ENCODE measurements at regions not wholly inside any gene's neighbourhood (a gene's known extent, or its start where the extent isn't known, plus 50 kb on each side); places are given as distances from the start of the nearest gene placed in this dataset.

DNA sequence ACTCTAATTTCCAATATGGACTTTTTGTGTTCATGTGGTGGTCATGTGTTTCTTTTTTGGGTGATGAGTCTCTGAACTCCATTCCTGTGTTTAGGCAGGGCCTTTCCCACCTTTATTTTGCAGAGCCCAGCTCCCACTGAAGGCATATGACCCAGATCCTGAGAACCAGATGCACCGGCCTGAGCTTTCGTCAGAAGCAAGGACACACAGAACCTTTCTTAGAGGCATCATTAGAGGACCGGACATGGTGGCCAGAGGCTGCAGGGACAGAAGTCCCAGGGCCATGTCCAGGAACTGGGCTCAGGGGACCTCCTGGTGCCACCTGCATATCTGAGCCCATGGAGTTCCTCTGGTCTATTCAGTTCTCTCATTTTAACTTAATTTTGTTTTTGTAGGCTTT, 200.9 kb upstream of the ZNF32 start:
- Histone ChIP-seq H4K20me1 (ENCODE audit: insufficient read depth) (no peaks in the 10 kb centered on the region), H3K4me1 (ENCODE audit: control insufficient read depth in 1 of 2, insufficient read depth in 2 of 2, low read length in 2 of 2) (peaks cover 8 to 13% of the 10 kb centered on the region in 2 experiments), H2AFZ (ENCODE audit: low read depth, low read length, poor library complexity, severe bottlenecking) (no peak overlapping the region), H3K4me2 (ENCODE audit: low read length) (no peak overlapping the region), H3K27me3 (ENCODE audit: insufficient read depth, low read length) (no peaks in the 10 kb centered on the region), H3K9me2 (ENCODE audit: insufficient read depth) (no peaks in the 10 kb centered on the region), H3K4me3 (replicated peaks in 1 of 2; ENCODE audit: low read depth in 1 of 2, low read length in 2 of 2) (no peak overlapping the region), H3K9ac (ENCODE audit: low read length) (no peak overlapping the region), H3K79me2 (ENCODE audit: insufficient read depth, low read length) (no peaks in the 10 kb centered on the region), H3K36me3 (ENCODE audit: control insufficient read depth in 1 of 2, insufficient read depth in 2 of 2, low read length in 2 of 2) (no peaks in the 10 kb centered on the region; a peak in 1 of 4 replicates), H3K27ac (ENCODE audit: low read depth, low read length) (no peak overlapping the region), H3K9me3 (ENCODE audit: control insufficient read depth in 1 of 2, insufficient read depth in 1 of 2, low read depth in 1 of 2, low read length in 2 of 2) (no peaks in the 10 kb centered on the region)
- ATAC-seq (no peak), DNase-seq (ENCODE audit: low read depth, low spot score) (no peak)
- ChIA-PET POLR2A (no interaction called here), RAD21 (ENCODE audit: low non-redundant PET in 1 of 2, low total read pairs in 2 of 2, uncharacterized antibody in 2 of 2, unreplicated experiment in 2 of 2) (no interaction called here), CTCF (no interaction called here)
- TF ChIP-seq ZNF274 (IDR thresholded peaks at IDR 0.05; ENCODE audit: low read depth, low read length) (no peak), YY1 (IDR thresholded peaks at IDR 0.05; ENCODE audit: extremely low read depth, insufficient replicate concordance, low read depth, low read length) (no peak), POLR2AphosphoS5 (IDR thresholded peaks at IDR 0.05; ENCODE audit: low read depth, low read length) (no peak), SRF (IDR thresholded peaks at IDR 0.05; ENCODE audit: low read depth) (no peak), CEBPB (IDR thresholded peaks at IDR 0.05; ENCODE audit: low read depth) (no peak), SP1 (IDR thresholded peaks at IDR 0.05; ENCODE audit: low read depth) (no peak), REST (IDR thresholded peaks at IDR 0.05; ENCODE audit: low read depth) (no peak), JUND (IDR thresholded peaks at IDR 0.05) (no peak), SIN3A (IDR thresholded peaks at IDR 0.05; ENCODE audit: low read depth) (no peak), FOSL1 (IDR thresholded peaks at IDR 0.05; ENCODE audit: low read depth) (no peak), EGR1 (IDR thresholded peaks at IDR 0.05; ENCODE audit: low read depth) (no peak), ATF3 (IDR thresholded peaks at IDR 0.05) (no peak)
- TF ChIP-seq, protein P1, sequence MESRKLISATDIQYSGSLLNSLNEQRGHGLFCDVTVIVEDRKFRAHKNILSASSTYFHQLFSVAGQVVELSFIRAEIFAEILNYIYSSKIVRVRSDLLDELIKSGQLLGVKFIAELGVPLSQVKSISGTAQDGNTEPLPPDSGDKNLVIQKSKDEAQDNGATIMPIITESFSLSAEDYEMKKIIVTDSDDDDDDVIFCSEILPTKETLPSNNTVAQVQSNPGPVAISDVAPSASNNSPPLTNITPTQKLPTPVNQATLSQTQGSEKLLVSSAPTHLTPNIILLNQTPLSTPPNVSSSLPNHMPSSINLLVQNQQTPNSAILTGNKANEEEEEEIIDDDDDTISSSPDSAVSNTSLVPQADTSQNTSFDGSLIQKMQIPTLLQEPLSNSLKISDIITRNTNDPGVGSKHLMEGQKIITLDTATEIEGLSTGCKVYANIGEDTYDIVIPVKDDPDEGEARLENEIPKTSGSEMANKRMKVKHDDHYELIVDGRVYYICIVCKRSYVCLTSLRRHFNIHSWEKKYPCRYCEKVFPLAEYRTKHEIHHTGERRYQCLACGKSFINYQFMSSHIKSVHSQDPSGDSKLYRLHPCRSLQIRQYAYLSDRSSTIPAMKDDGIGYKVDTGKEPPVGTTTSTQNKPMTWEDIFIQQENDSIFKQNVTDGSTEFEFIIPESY (IDR thresholded peaks at IDR 0.05; ENCODE audit: extremely low read depth, insufficient replicate concordance, low read length): no peak
- TF ChIP-seq, protein P2, sequence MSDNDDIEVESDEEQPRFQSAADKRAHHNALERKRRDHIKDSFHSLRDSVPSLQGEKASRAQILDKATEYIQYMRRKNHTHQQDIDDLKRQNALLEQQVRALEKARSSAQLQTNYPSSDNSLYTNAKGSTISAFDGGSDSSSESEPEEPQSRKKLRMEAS (IDR thresholded peaks at IDR 0.05): no peak
- TF ChIP-seq, protein P3, sequence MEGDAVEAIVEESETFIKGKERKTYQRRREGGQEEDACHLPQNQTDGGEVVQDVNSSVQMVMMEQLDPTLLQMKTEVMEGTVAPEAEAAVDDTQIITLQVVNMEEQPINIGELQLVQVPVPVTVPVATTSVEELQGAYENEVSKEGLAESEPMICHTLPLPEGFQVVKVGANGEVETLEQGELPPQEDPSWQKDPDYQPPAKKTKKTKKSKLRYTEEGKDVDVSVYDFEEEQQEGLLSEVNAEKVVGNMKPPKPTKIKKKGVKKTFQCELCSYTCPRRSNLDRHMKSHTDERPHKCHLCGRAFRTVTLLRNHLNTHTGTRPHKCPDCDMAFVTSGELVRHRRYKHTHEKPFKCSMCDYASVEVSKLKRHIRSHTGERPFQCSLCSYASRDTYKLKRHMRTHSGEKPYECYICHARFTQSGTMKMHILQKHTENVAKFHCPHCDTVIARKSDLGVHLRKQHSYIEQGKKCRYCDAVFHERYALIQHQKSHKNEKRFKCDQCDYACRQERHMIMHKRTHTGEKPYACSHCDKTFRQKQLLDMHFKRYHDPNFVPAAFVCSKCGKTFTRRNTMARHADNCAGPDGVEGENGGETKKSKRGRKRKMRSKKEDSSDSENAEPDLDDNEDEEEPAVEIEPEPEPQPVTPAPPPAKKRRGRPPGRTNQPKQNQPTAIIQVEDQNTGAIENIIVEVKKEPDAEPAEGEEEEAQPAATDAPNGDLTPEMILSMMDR (IDR thresholded peaks at IDR 0.05 in 2 of 3, conservative IDR thresholded peaks at IDR 0.05 in 1 of 3; ENCODE audit: borderline replicate concordance in 1 of 3, insufficient read depth in 1 of 3, low read depth in 2 of 3, low read length in 2 of 3): no peak
- intact Hi-C loops (cut with micrococcal nuclease): no loop called here
- BruUV-seq (replicated peaks): no TSS peak

All from HCT116 (cell line).